Stimulated activated CD8-positive, alpha-beta memory T cell treated with anti-CD3 and anti-CD28 coated beads, Interleukin-12 subunit alpha, Interleukin-12 subunit beta, amount 100 ng/mL, for 1 hour (primary cell): ENCODE measurements at regions not wholly inside any gene's neighbourhood (a gene's known extent, or its start where the extent isn't known, plus 50 kb on each side); places are given as distances from the start of the nearest gene placed in this dataset.
"Not testable (repeated sequence)": the region's sequence is repeated elsewhere in the genome, so short reads cannot be mapped to it uniquely, and the experiment has no call there.

Experiments
- DNase-seq: peaks from one replicate; pipeline ENCODE4 v3.0.0-alpha.2; 2020; ENCODE audit warnings: low read depth

GRCh38 chr18:39297225-39297624 lies 1731.6 kb upstream of the CELF4 start:
- DNase-seq, result no peak

GRCh38 chr18:39296293-39296888 lies 1730.8 kb upstream of the CELF4 start:
- no peak for DNase-seq

GRCh38 chr18:39276764-39277163 lies 1711.2 kb upstream of the CELF4 start:
- no peak for DNase-seq

DNA sequence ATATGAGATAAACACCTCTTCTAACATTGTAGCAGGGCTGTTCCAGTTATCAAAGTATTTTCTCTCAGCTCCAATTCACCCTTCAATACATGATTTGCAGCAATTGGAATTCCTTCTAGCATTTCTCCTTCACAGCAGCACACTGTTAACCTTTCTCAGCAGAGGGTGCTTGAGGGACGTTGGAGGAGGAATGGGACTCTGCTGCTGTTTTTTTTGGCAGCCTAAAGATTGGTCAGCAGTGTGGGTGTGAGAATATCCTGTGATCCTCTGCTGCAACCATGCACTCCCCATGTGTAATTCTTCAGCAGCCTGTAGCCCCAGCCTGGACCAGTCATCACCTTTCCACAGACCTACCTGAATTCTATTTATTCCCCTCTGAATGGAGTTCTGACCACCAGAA lies 1708.9 kb upstream of the CELF4 start:
- DNase-seq, result no peak

DNA sequence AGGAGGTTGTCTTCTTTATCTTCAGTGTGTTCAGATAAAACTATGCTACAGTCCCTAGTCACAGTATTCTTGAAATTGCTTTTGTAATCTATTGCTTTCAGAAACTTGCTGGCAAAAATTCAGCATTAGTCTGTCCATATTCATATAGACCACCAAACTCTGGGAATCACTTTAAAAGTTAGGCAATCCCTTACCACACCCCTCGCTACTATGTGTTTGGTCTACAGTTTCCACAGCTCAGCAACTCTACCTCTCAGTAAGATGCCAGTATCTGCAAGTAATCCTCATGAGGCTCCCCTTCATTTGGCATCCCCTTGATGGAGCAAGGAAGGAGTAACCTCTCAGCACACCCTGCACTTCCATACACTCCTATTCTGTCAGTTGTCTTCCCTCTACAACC lies 1706.6 kb upstream of the CELF4 start:
- no peak for DNase-seq

DNA sequence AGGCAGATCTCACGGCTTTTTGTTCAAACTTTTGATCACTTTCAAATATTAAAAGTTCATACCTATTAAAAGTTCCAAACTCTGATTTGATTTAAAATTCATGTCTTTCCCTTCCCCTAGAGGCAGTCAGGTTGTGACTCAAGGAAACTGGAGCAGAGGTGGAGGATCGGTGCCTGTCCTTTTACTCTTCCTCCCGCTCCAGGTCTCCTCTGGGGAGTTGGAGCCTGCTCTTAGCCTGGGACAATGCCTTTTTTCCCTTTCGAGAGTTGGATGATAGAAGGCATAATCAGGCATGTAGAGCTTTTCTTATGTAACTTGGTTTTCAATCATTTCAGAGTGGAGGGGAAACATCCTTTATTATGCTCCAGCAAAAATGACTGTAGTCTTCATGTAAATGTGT lies 1706.1 kb upstream of the CELF4 start:
- DNase-seq, result no peak

DNA sequence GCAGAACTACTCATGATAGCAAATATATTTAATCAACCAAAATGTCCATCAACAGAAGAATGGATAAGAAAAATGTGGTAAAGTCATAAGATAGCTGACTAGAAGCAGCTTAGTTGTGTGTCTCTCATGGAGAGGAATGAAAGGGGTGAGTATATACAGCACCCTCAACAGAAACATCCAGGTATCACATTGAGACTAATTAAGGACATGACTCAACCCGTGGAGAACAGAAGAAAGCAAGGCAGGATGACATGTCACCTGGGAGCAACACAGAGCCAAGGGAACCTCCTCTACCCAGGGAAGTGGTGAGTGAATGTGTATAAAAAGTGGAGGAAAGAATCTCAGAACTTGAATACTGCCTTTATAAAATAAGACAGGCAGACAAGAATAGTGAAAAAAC lies 1695.0 kb upstream of the CELF4 start:
- DNase-seq, result no peak

- no peak for DNase-seq
These were observed 1694.1 kb upstream of the CELF4 start for GRCh38 chr18:39259736-39260135.

DNA sequence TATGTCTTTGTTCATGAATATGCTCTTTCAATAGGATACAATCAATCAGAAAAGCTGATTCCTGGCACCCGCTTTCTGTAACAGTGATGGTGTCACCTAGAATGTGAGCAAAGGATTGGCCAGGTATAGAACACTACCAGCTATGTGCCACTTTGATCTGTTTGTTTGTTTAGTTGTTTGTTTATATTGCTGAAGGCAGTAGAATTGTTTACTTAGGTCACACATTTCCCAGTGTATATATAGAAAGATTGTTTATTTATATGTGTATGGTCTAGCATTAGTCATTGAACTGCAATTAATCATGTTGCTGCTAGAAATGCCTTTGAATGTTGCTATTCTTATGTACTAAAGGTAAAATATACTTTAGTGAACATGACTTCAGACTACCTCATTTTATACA lies 1678.6 kb upstream of the CELF4 start:
- DNase-seq, result no peak

DNA sequence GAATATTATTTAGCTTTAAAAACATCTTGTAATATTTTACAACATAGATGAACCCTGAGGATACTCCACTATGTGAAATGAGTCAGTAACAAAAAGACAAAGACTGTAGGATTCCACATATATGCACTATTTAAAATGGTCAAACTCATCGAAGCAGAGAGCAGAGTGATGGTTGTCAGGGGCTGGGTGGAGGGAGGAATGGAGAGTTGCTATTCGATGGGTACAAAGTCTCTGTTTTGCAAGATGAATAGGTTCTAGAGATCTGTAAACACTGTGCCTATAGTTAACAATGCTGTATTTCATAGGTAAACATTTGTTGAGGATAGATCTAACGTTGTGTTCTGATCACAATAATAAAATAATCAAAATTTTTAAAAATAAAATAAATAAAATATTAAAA lies 1675.9 kb upstream of the CELF4 start:
- DNase-seq, result no peak

- no peak for DNase-seq
These were observed 1673.5 kb upstream of the CELF4 start for GRCh38 chr18:39238981-39239660.

DNA sequence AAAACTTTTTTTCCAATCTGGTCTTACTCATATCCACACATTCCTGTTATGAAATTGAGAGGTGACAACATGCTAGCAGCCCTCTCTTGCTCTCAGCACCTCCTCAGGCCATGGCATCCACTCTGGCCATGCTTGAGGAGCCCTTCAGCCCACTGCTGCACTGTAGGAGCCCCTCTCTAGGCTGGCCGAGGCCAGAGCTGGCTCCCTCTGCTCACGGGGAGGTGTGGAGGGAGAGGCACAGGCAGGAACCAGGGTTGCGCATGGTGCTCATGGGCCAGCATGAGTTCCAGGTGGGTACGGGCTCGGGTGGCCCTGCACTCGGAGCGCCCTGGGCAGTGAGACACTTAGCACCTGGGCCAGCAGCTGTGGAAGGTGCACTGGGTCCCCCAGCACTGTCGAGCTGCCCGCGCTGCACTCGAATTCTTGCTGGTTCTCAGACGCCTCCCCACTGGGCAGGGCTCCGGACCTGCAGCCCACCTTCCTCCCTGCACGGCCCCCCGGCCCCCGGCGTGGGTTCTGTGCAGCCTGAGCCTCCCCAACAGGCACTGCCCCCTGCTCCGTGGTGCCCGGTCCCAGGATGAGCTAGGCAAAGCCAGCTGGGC lies 1669.6 kb upstream of the CELF4 start:
- DNase-seq, result no peak

- DNase-seq, result no peak
These were observed 1667.3 kb upstream of the CELF4 start for GRCh38 chr18:39232937-39233336.

- no peak for DNase-seq
These were observed 1666.9 kb upstream of the CELF4 start for GRCh38 chr18:39232490-39232889.

DNA sequence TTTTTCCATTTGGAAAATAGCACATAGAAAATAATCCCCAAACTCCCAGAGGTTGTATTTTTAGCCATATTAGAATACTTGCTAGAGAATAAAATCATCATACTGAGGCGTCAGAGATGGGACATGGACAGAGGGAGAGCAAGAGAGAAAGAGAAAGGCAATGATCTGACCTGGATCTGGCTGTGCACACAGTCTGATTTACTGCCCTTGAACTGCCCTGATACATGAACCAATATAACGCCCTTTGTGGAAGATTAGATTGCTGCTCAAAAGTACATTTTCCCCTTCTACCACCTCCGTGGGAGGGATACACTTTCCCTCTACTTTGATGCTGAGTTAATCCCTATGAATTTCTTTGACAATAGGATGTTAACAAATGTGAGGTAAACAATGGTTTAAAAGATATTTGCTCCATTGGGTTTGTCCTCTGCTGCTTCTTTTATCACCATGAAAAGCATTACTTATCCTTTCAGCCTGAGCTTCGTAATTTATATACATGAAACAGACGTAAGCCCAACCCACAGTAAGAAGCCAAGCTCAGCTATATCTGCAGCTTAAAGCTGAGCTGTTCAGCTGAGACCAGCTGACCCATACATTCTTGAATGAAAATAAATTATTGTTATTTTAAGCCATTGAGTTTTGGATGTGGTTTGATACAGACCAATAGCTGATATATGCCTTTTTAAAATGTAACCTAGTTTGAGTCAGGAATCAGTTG lies 1664.6 kb upstream of the CELF4 start:
- DNase-seq, result no peak

DNA sequence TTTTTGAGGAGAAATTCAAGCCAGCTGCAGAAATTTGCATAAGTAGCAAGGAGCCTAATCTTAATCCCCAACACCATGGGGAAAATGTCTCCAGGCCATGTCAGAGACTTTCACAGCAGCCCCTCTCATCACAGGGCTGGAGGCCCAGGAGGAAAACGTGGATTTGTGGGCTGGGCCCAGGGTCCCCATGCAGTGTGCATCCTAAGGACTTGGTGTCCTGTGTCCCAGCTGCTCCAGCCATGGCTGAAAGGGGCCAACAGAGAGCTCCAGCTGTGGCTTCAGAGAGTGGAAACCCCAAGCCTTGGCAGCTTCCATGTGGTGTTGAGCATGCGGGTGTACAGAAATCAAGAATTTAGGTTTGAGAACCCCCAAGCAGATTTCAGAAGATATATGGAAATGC lies 1662.2 kb upstream of the CELF4 start:
- DNase-seq, result not testable (repeated sequence)

- no peak for DNase-seq
These were observed 1659.8 kb upstream of the CELF4 start for GRCh38 chr18:39225373-39225772.

- no peak for DNase-seq
These were observed 1657.7 kb upstream of the CELF4 start for GRCh38 chr18:39223283-39223682.

GRCh38 chr18:39215920-39216319 lies 1650.3 kb upstream of the CELF4 start:
- DNase-seq, result no peak

DNA sequence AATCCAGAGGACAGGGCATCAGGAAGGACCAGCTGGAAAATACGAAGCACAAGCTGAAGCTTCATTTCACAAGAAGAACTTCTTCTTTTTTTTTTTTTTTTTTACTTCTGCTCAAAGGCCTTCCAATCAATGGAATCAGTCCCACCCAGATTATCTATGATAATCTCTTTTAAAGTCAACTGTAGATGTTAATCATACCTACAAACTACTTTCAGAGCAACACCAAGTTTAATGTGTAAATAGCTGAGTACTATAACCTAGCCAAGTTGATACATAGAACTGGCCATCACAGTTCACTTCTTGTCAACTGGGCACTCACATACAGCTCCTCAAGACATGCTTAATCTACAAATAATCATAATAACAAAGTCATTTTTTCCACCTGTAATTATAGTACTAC lies 1645.9 kb upstream of the CELF4 start:
- no peak for DNase-seq

DNA sequence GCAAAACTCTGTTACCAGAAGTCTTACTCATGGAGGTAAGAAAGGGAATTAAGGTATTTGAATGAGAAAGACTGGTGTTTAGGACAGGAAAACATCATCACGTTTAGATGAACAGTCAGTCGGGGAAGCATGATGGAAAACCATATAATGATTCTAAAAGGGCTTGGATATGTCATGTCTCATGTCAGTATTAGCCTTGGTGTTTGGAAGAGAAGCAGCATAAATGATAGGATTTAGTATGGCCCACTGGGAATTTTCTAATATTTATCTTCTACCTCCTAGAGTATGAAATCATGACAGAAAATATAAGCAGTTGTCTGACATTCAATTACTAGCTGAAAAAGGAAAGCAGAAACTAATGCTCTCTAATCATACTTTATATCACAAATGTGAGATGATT lies 1643.6 kb upstream of the CELF4 start:
- no peak for DNase-seq

- DNase-seq, result no peak
These were observed 1643.1 kb upstream of the CELF4 start for GRCh38 chr18:39208729-39209128.

DNA sequence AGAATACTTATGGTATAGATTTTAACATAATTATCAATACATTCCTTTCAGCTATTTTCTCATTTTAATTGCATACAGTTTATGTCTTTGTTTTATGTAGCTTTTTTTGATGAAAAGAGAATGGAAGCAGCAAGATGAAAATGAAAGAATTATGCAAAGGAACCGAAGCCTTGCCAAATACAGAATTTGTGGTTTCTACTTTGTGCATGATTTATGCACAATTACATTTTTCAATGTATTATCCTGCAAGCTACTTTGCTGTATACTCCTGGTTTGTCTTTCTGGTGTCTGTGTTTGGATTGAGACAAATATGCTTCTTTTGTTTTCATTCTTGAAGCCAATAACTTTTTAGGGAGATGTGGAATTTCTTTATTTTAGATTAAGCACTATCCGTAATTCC lies 1642.6 kb upstream of the CELF4 start:
- DNase-seq, result no peak
